HEK293 (cell line): ENCODE measurements at regions not wholly inside any gene's neighbourhood (a gene's known extent, or its start where the extent isn't known, plus 50 kb on each side); places are given as distances from the start of the nearest gene placed in this dataset.

ENCODE experiments used
- CTCF ChIA-PET: fragments of 350-600 bp; formaldehyde crosslinking; extraction: SDS; loops from one replicate; lab custom pipeline; 2021; ENCODE audit warnings: antibody characterized with exemption; lab: Yijun Ruan, JAX
- POLR2A ChIA-PET: fragments of 300-600 bp; formaldehyde crosslinking; extraction: SDS; loops from one replicate; lab custom pipeline; 2020; ENCODE audit warnings: antibody characterized with exemption, inconsistent platforms; lab: Yijun Ruan, JAX
- H3K27ac ChIP-seq: fragments of 200-500 bp; sonication (Bioruptor generic); 2 replicates; pipeline ENCODE4 v1.5.1; 2014; ENCODE audit warnings: low read depth, low read length, control low read depth, inconsistent platforms; ENCODE audit errors: extremely low read depth
- H3K36me3 ChIP-seq, 2 experiments: fragments of 200-500 bp in 1 of 2; sonication (Bioruptor generic) in 1 of 2; 1 replicate in 1 of 2; 2 replicates in 1 of 2; pipeline ENCODE4 v1.5.1; 2014 to 2017; ENCODE audit warnings: inconsistent platforms in 2 of 2, low read length in 2 of 2; ENCODE audit not compliant: control insufficient read depth in 2 of 2, insufficient read depth in 1 of 2
- H3K4me1 ChIP-seq: fragments of 200-500 bp; sonication (Bioruptor generic); 2 replicates; pipeline ENCODE4 v1.5.1; 2014; ENCODE audit warnings: mild to moderate bottlenecking, low read length, inconsistent platforms; ENCODE audit not compliant: control insufficient read depth, insufficient read depth
- H3K4me3 ChIP-seq: 2 replicates; pipeline ENCODE4 v1.5.1; 2011; ENCODE audit warnings: low read depth, mild to moderate bottlenecking, control low read depth, low read length, moderate library complexity
- H3K9me3 ChIP-seq: fragments of 200-500 bp; sonication (Bioruptor generic); 2 replicates; pipeline ENCODE4 v1.5.1; 2014; ENCODE audit warnings: low read depth, low read length, inconsistent platforms; ENCODE audit not compliant: control insufficient read depth, insufficient read depth
- FEZF1 ChIP-seq: fragments of 450-650 bp; formaldehyde crosslinking; IDR thresholded peaks from 2 replicates; pipeline ENCODE4 v1.5.1; 2016; ENCODE audit warnings: missing biosample characterization, missing genetic modification characterization
- HOXA7 ChIP-seq: sonication (generic); formaldehyde crosslinking; IDR thresholded peaks from 2 replicates; pipeline ENCODE4 v1.8.1; 2022; ENCODE audit warnings: missing genetic modification reagents, borderline replicate concordance
- HOXC10 ChIP-seq: sonication (generic); formaldehyde crosslinking; IDR thresholded peaks from 2 replicates; pipeline ENCODE4 v1.8.1; 2023; ENCODE audit warnings: mild to moderate bottlenecking, missing genetic modification reagents
- INSM2 ChIP-seq: fragments of 450-650 bp; formaldehyde crosslinking; IDR thresholded peaks from 2 replicates; pipeline ENCODE4 v1.5.1; 2016; ENCODE audit warnings: missing biosample characterization, missing genetic modification characterization
- MYNN ChIP-seq: fragments of 450-650 bp; formaldehyde crosslinking; IDR thresholded peaks from 2 replicates; pipeline ENCODE4 v1.5.1; 2016; ENCODE audit warnings: missing biosample characterization, missing genetic modification characterization, borderline replicate concordance
- MZF1 ChIP-seq: fragments of 450-650 bp; formaldehyde crosslinking; IDR thresholded peaks from 2 replicates; pipeline ENCODE4 v1.5.1; 2017; ENCODE audit warnings: missing biosample characterization, missing genetic modification characterization, borderline replicate concordance
- OSR2 ChIP-seq: fragments of 450-650 bp; formaldehyde crosslinking; IDR thresholded peaks from 2 replicates; pipeline ENCODE4 v1.5.1; 2016; ENCODE audit warnings: missing biosample characterization, missing genetic modification characterization
- OVOL3 ChIP-seq: fragments of 450-650 bp; formaldehyde crosslinking; IDR thresholded peaks from 2 replicates; pipeline ENCODE4 v1.5.1; 2016; ENCODE audit warnings: missing biosample characterization, missing genetic modification characterization
- PATZ1 ChIP-seq: fragments of 450-650 bp; formaldehyde crosslinking; IDR thresholded peaks from 2 replicates; pipeline ENCODE4 v1.5.1; 2016; ENCODE audit warnings: missing biosample characterization, missing genetic modification characterization
- PRDM6 ChIP-seq: fragments of 450-650 bp; formaldehyde crosslinking; IDR thresholded peaks from 2 replicates; pipeline ENCODE4 v1.5.1; 2017; ENCODE audit warnings: missing biosample characterization, missing genetic modification characterization
- SCRT2 ChIP-seq: fragments of 450-650 bp; formaldehyde crosslinking; IDR thresholded peaks from 2 replicates; pipeline ENCODE4 v1.5.1; 2016; ENCODE audit warnings: missing biosample characterization, missing genetic modification characterization
- ZBTB20 ChIP-seq: fragments of 450-650 bp; formaldehyde crosslinking; IDR thresholded peaks from 2 replicates; pipeline ENCODE4 v1.5.1; 2016; ENCODE audit warnings: missing biosample characterization, missing genetic modification characterization
- ZBTB7A ChIP-seq: fragments of 450-650 bp; formaldehyde crosslinking; IDR thresholded peaks from 2 replicates; pipeline ENCODE4 v1.5.1; 2016; ENCODE audit warnings: low read depth, missing biosample characterization, missing genetic modification characterization
- ZBTB8A ChIP-seq: fragments of 450-650 bp; formaldehyde crosslinking; IDR thresholded peaks from 2 replicates; pipeline ENCODE4 v1.5.1; 2016; ENCODE audit warnings: missing biosample characterization, missing genetic modification characterization
- ZNF16 ChIP-seq: fragments of 450-650 bp; formaldehyde crosslinking; IDR thresholded peaks from 2 replicates; pipeline ENCODE4 v1.5.1; 2016; ENCODE audit warnings: low read depth, missing biosample characterization, missing genetic modification characterization
- ZNF18 ChIP-seq: fragments of 450-650 bp; formaldehyde crosslinking; IDR thresholded peaks from 2 replicates; pipeline ENCODE4 v1.5.1; 2016; ENCODE audit warnings: missing biosample characterization, missing genetic modification characterization
- ZNF211 ChIP-seq: fragments of 450-650 bp; formaldehyde crosslinking; IDR thresholded peaks from 2 replicates; pipeline ENCODE4 v1.5.1; 2016; ENCODE audit warnings: low read depth, missing biosample characterization, missing genetic modification characterization
- ZNF354C ChIP-seq: fragments of 450-650 bp; formaldehyde crosslinking; IDR thresholded peaks from 2 replicates; pipeline ENCODE4 v1.5.1; 2016; ENCODE audit warnings: missing biosample characterization, missing genetic modification characterization, low read depth, borderline replicate concordance
- ZNF433 ChIP-seq: fragments of 450-650 bp; formaldehyde crosslinking; IDR thresholded peaks from 2 replicates; pipeline ENCODE4 v1.5.1; 2016; ENCODE audit warnings: missing biosample characterization, missing genetic modification characterization, low read depth
- ZNF501 ChIP-seq: fragments of 450-650 bp; formaldehyde crosslinking; IDR thresholded peaks from 2 replicates; pipeline ENCODE4 v1.5.1; 2016; ENCODE audit warnings: missing biosample characterization, missing genetic modification characterization
- ZNF521 ChIP-seq: fragments of 450-650 bp; formaldehyde crosslinking; IDR thresholded peaks from 2 replicates; pipeline ENCODE4 v1.5.1; 2017; ENCODE audit warnings: missing biosample characterization, mild to moderate bottlenecking, missing genetic modification characterization
- ZNF548 ChIP-seq: fragments of 450-650 bp; formaldehyde crosslinking; IDR thresholded peaks from 2 replicates; pipeline ENCODE4 v1.5.1; 2016; ENCODE audit warnings: missing biosample characterization, missing genetic modification characterization
- ZNF555 ChIP-seq: fragments of 450-650 bp; formaldehyde crosslinking; conservative IDR thresholded peaks from 2 replicates; pipeline ENCODE4 v1.5.1; 2017; ENCODE audit warnings: missing biosample characterization, mild to moderate bottlenecking, missing genetic modification characterization, inconsistent platforms
- ZNF580 ChIP-seq: fragments of 450-650 bp; formaldehyde crosslinking; IDR thresholded peaks from 2 replicates; pipeline ENCODE4 v1.5.1; 2016; ENCODE audit warnings: missing biosample characterization, missing genetic modification characterization
- ZNF600 ChIP-seq: fragments of 450-650 bp; formaldehyde crosslinking; IDR thresholded peaks from 2 replicates; pipeline ENCODE4 v1.5.1; 2016; ENCODE audit warnings: missing biosample characterization, missing genetic modification characterization
- ZNF670 ChIP-seq: fragments of 450-650 bp; formaldehyde crosslinking; IDR thresholded peaks from 2 replicates; pipeline ENCODE4 v1.5.1; 2016; ENCODE audit warnings: missing biosample characterization, missing genetic modification characterization, low read depth
- ZNF701 ChIP-seq: fragments of 450-650 bp; formaldehyde crosslinking; IDR thresholded peaks from 2 replicates; pipeline ENCODE4 v1.5.1; 2016; ENCODE audit warnings: missing biosample characterization, missing genetic modification characterization
- ZNF791 ChIP-seq: fragments of 450-650 bp; formaldehyde crosslinking; IDR thresholded peaks from 2 replicates; pipeline ENCODE4 v1.5.1; 2016; ENCODE audit warnings: missing biosample characterization, missing genetic modification characterization
- ZNF837 ChIP-seq: fragments of 450-650 bp; formaldehyde crosslinking; IDR thresholded peaks from 2 replicates; pipeline ENCODE4 v1.5.1; 2016; ENCODE audit warnings: missing biosample characterization, missing genetic modification characterization
- ZSCAN18 ChIP-seq: fragments of 450-650 bp; formaldehyde crosslinking; IDR thresholded peaks from 2 replicates; pipeline ENCODE4 v1.5.1; 2016; ENCODE audit warnings: missing biosample characterization, missing genetic modification characterization

GRCh38 chr11:11076879-11077278 is 219.0 kb upstream of the ZBED5 start:
- CTCF ChIA-PET: no interaction called here
- no peak for TF ChIP-seq ZNF354C (tag by site-specific recombination)
- no peak for TF ChIP-seq ZBTB8A
- no peak for TF ChIP-seq ZNF670 (tag by site-specific recombination)
- TF ChIP-seq ZNF791 (tag by site-specific recombination): no peak
- no peak for TF ChIP-seq HOXC10 (CRISPR knock-in tag)
- TF ChIP-seq ZBTB7A (tag by site-specific recombination): no peak
- TF ChIP-seq ZNF701 (tag by site-specific recombination): no peak
- TF ChIP-seq SCRT2 (tag by site-specific recombination): no peak
- no peak for TF ChIP-seq ZBTB20 (tag by site-specific recombination)
- no peak for TF ChIP-seq HOXA7
- TF ChIP-seq ZNF548 (tag by site-specific recombination): no peak
- TF ChIP-seq ZNF580 (tag by site-specific recombination): no peak
- TF ChIP-seq ZNF555 (tag by site-specific recombination): no peak
- no peak for TF ChIP-seq ZNF433 (tag by site-specific recombination)
- no peak for TF ChIP-seq ZNF837 (tag by site-specific recombination)
- H3K9me3 ChIP-seq: no peaks in the 10 kb centered on the region
- POLR2A ChIA-PET: no interaction called here
- H3K4me1 ChIP-seq: no peaks in the 10 kb centered on the region
- H3K27ac ChIP-seq: no peak overlapping the region
- no peaks in the 10 kb centered on the region for H3K36me3 ChIP-seq
- no peak overlapping the region for H3K4me3 ChIP-seq

- H3K4me3 ChIP-seq: no peak overlapping the region
- H3K4me1 ChIP-seq: no peaks in the 10 kb centered on the region
- H3K27ac ChIP-seq: no peak overlapping the region
- H3K9me3 ChIP-seq: no peaks in the 10 kb centered on the region
- POLR2A ChIA-PET: no interaction called here
- H3K36me3 ChIP-seq: no peaks in the 10 kb centered on the region
- CTCF ChIA-PET: no interaction called here
- no peak for TF ChIP-seq ZNF211 (tag by site-specific recombination)
- no peak for TF ChIP-seq ZNF16 (tag by site-specific recombination)
- peak; percentile 42 for TF ChIP-seq FEZF1 (tag by site-specific recombination)
- TF ChIP-seq ZNF521 (tag by site-specific recombination): no peak
- no peak for TF ChIP-seq ZNF791 (tag by site-specific recombination)
- TF ChIP-seq OVOL3 (tag by site-specific recombination): no peak
- no peak for TF ChIP-seq ZNF501 (tag by site-specific recombination)
- TF ChIP-seq PATZ1: no peak
- no peak for TF ChIP-seq ZNF600 (tag by site-specific recombination)
- no peak for TF ChIP-seq MYNN (tag by site-specific recombination)
- peak; percentile 35; the same call in 1 of the 2 replicates for TF ChIP-seq OSR2
- peak; percentile 82 for TF ChIP-seq PRDM6 (tag by site-specific recombination)
- TF ChIP-seq MZF1 (tag by site-specific recombination): no peak
- no peak for TF ChIP-seq INSM2 (tag by site-specific recombination)
- TF ChIP-seq ZSCAN18 (tag by site-specific recombination): no peak
- TF ChIP-seq ZNF18 (tag by site-specific recombination): no peak
These were observed 218.4 kb upstream of the ZBED5 start for GRCh38 chr11:11076276-11076675.
